ENCODE measurements at regions not wholly inside any gene's neighbourhood (a gene's known extent, or its start where the extent isn't known, plus 50 kb on each side); places are given as distances from the start of the nearest gene placed in this dataset.

DNA sequence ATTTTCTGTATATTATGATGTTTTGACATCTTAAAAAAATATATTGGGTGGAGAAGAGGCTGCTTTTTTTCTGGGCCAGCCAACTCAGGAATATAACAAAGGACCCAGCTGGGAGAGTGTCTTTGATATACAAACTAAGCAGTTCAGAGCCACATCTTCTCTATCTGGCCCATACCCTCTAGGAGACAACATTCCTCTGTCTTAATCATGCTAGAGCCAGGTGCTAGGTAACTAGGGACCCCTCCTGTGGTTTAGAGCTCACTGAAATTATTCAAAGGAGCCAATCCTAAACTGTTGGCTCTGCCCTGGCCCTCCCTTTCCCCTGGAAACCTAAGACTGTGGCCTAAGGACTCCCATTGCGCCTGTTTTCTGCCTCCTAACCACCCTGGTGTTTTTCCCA, 193.1 kb upstream of the DIO2 start:
- ChIA-PET CTCF (interaction anchor here (1.4 to 1.9 kb wide), 2 partner anchors 8 to 10 kb away, joined by 4 to 5 read pairs; no protein-coding TSS in a partner anchor), POLR2A (no interaction called here)
- TF ChIP-seq, protein P1, sequence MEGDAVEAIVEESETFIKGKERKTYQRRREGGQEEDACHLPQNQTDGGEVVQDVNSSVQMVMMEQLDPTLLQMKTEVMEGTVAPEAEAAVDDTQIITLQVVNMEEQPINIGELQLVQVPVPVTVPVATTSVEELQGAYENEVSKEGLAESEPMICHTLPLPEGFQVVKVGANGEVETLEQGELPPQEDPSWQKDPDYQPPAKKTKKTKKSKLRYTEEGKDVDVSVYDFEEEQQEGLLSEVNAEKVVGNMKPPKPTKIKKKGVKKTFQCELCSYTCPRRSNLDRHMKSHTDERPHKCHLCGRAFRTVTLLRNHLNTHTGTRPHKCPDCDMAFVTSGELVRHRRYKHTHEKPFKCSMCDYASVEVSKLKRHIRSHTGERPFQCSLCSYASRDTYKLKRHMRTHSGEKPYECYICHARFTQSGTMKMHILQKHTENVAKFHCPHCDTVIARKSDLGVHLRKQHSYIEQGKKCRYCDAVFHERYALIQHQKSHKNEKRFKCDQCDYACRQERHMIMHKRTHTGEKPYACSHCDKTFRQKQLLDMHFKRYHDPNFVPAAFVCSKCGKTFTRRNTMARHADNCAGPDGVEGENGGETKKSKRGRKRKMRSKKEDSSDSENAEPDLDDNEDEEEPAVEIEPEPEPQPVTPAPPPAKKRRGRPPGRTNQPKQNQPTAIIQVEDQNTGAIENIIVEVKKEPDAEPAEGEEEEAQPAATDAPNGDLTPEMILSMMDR (IDR thresholded peaks at IDR 0.05; ENCODE audit: control extremely low read depth, extremely low read depth, low read depth, missing control alignments): no peak
- DNase-seq (ENCODE audit: extremely low spot score): no peak

DNA sequence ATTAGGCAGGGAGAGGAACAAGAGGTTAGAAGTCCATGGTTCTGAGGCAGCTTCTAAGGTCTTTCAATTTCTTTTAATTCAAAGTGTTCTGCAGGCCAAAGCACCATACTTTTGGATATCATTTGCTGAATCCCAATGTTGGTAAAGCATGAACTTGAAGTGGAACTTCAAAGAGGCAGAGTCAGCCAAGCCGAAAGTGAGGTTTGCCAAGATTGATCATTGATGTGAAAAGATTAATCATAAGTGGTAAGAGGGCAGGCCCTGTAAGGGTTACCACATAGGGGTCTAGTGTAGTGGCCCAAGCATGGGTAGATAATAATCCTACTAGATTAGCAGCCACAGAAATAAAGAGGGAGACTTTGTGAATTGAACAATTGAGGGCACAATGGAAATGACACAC, 191.7 kb upstream of the DIO2 start:
- ChIA-PET CTCF (no interaction called here), POLR2A (no interaction called here)
- no peak for DNase-seq (ENCODE audit: extremely low spot score)
- TF ChIP-seq, protein P1 (IDR thresholded peaks at IDR 0.05; ENCODE audit: control extremely low read depth, extremely low read depth, low read depth, missing control alignments): no peak

DNA sequence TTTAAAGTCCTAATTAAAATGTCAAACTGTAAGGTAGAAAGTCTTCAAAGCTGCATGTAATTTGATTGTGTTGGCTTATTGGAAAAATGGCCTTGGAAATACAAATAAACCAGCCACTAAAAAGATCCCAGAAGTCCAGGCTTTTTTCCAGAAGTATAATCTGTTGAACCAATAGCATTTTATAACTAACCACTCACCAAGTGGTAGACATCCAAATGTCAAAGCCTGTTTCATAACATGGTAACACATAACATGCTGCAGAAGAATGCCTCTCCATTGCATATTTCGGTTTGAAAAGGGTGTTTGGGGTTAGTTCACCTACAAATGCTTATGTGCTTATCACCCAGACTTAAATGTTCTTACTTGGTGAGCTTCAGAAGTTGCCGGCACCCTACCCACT, 183.7 kb upstream of the DIO2 start:
- CTCF ChIA-PET: interaction anchor here (0.8 to 0.9 kb wide), 2 partner anchors 21 to 26 kb away, joined by 3 read pairs; no protein-coding TSS in a partner anchor
- POLR2A ChIA-PET: no interaction called here

DNA sequence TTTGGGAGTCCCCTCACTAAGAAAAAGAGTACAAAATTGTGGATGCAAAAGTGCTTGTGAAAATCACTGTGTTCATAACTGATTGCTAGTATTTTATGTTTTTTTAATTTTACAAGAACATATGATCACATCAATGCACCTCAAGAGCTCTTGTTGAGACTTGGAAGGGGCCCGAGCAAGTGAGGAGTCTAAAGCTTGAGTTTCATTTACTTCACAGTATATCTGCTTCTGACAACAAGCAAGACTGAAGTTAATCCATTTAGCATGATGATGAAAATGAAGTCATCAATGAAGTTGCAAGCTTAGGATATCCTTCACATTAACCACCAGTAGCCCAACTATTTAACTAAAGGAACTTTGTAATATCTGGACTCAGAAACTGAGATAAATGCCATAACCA, 182.5 kb upstream of the DIO2 start:
- CTCF ChIA-PET: interaction anchor here (1.2 kb wide), 1 partner anchor 17 kb away, joined by 4 read pairs; no protein-coding TSS in a partner anchor
- POLR2A ChIA-PET: no interaction called here
- TF ChIP-seq, protein P1 (IDR thresholded peaks at IDR 0.05; ENCODE audit: control extremely low read depth, extremely low read depth, low read depth, missing control alignments): no peak
- no peak for DNase-seq (ENCODE audit: extremely low spot score)

More for the DNA sequence above, 183.7 kb upstream of the DIO2 start:
- DNase-seq (ENCODE audit: extremely low spot score): no peak
- TF ChIP-seq, protein P1 (IDR thresholded peaks at IDR 0.05; ENCODE audit: control extremely low read depth, extremely low read depth, low read depth, missing control alignments): no peak

DNA sequence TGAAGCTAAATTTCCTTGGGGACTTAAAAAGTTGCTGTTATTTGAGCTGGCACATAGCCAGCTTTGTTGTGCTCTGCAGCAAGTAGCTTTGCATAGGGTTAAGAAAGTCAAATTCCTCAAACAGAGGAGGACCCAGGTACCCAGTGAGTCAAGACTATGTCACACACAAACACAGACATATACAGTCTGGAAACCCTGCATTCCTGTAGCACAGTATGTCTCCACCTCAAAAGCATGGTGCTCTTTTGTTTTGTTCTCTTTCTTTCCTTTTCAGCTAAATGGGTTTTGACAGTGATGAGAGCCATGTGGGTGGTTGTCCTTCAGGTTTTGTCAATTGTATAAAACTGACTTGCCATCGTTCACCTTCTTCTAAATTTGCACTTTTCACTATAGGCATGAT, 179.6 kb upstream of the DIO2 start:
- CTCF ChIA-PET: no interaction called here
- DNase-seq (ENCODE audit: extremely low spot score): no peak
- TF ChIP-seq, protein P1 (IDR thresholded peaks at IDR 0.05; ENCODE audit: control extremely low read depth, extremely low read depth, low read depth, missing control alignments): no peak
- POLR2A ChIA-PET: no interaction called here

DNA sequence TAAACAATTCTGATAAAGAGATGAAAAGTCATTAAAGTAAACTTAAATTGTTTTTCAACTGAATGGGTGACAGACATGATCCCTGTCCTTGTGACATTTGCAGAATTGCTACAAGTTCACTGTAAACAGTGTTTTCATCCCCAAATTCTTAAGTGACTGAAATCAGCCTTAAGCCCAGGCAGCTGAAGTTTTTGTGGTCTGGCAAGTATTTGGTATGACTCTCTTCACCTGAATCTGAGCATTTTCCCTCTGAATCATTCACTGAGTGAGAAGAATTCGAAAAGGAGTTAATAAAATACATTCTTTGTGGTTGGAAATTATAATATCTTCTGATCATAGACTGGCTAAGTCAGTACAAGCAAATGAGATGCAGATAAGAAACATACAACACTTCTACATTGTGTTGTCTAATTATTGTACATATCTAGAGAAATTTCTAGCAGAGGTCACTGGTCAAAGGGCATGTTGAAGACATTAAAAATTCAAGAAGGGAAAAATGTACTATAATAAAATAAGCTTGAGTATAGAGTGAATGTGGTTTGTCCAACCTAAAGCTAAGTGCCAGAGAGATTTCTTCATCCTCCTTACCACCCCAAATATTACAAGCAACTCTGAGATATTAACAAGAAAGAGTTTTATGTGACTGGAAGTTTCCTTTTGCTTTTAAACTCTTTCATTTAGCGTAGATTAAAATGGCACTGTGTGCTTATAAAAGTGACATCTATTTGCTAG, 177.8 kb upstream of the DIO2 start:
- DNase-seq (ENCODE audit: extremely low spot score): no peak
- ChIA-PET CTCF (no interaction called here), POLR2A (no interaction called here)
- TF ChIP-seq, protein P1 (IDR thresholded peaks at IDR 0.05; ENCODE audit: control extremely low read depth, extremely low read depth, low read depth, missing control alignments): no peak

All from GM10248 (cell line).